Memory B cell (primary cell): ENCODE measurements at regions not wholly inside any gene's neighbourhood (a gene's known extent, or its start where the extent isn't known, plus 50 kb on each side); places are given as distances from the start of the nearest gene placed in this dataset.

ENCODE experiments used
- ATAC-seq: fragments of 150-1000 bp; cut with Tn5 transposase; 2 replicates; pipeline ENCODE4 v1.10.0; 2021; ENCODE audit warnings: low read depth, mild to moderate bottlenecking, moderate library complexity
- DNase-seq, 2 donors: peaks; one replicate each; pipeline ENCODE4 v3.0.0; 2022; ENCODE audit warnings: low spot score in 2 of 2
- H3K27ac Mint-ChIP-seq: one replicate; pipeline ENCODE4 v1.8.0; 2022; ENCODE audit warnings: mild to moderate bottlenecking, moderate library complexity, mixed read lengths
- H3K27me3 Mint-ChIP-seq: one replicate; pipeline ENCODE4 v1.8.0; 2022; ENCODE audit warnings: mixed read lengths
- H3K36me3 Mint-ChIP-seq: one replicate; pipeline ENCODE4 v1.8.0; 2022; ENCODE audit warnings: mild to moderate bottlenecking, mixed read lengths
- H3K4me1 Mint-ChIP-seq: one replicate; pipeline ENCODE4 v1.8.0; 2022; ENCODE audit warnings: mixed read lengths
- H3K4me3 Mint-ChIP-seq: one replicate; pipeline ENCODE4 v1.8.0; 2022; ENCODE audit warnings: mild to moderate bottlenecking, moderate library complexity, mixed read lengths
- H3K9me3 Mint-ChIP-seq: one replicate; pipeline ENCODE4 v1.8.0; 2022; ENCODE audit warnings: mixed read lengths

DNA sequence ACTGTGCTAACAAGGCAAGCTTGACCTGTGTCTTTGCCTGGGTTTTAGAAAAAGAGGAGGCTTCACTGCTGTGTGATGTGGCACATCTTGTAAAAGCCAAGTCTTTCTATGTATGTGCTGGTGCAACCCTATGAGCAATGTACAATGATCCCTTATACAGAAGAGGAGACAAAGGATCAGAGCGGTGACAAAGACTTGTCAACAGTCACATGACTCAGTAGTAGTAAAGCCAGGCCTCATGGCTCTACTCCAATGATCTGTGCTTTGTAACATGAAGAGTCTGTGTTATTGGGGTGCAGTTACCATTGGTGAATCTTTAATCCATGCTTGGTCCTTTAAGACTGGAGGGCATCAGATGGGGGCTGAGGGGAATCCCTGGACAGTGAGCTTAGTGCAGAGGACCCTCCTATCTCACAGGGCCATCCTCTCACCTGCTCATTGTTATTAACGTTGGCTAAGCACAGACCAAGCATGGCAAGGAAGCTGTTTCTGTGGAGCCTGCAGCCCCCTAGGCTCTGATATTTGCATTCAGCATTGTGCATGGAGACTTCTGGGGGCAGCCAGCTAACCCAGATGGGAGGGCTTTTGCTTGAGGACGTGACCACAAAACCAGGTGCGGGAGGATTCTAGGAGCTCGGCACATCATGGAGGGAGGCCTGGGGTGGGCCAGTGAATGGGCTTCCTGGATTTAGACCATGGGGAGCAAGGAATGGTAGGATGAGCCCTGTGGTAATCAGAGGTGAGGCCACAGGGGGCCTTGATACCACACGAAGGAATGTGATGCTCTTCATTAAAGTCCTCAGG lies 308.8 kb upstream of the ZNF32 start:
- H3K9me3 Mint-ChIP-seq: peaks cover 3% of the 10 kb centered on the region
- peaks cover 2% of the 10 kb centered on the region for H3K36me3 Mint-ChIP-seq
- DNase-seq (no peak), ATAC-seq (no peak)
- no peak overlapping the region for H3K27ac Mint-ChIP-seq
- no peaks in the 10 kb centered on the region for H3K27me3 Mint-ChIP-seq
- no peaks in the 10 kb centered on the region for H3K4me1 Mint-ChIP-seq
- no peak overlapping the region for H3K4me3 Mint-ChIP-seq

GRCh38 chr10:43955978-43956377 lies 307.3 kb upstream of the ZNF32 start:
- no peak overlapping the region for H3K27ac Mint-ChIP-seq
- no peak for DNase-seq
- H3K27me3 Mint-ChIP-seq: no peaks in the 10 kb centered on the region
- ATAC-seq: no peak
- H3K4me1 Mint-ChIP-seq: no peaks in the 10 kb centered on the region
- peaks cover 2% of the 10 kb centered on the region for H3K36me3 Mint-ChIP-seq
- H3K9me3 Mint-ChIP-seq: peaks cover 5% of the 10 kb centered on the region
- H3K4me3 Mint-ChIP-seq: no peak overlapping the region

- DNase-seq (no peak), ATAC-seq (no peak)
- Mint-ChIP-seq H3K9me3 (peaks cover 11% of the 10 kb centered on the region), H3K36me3 (peaks cover 2% of the 10 kb centered on the region), H3K4me3 (no peak overlapping the region), H3K4me1 (no peaks in the 10 kb centered on the region), H3K27me3 (no peaks in the 10 kb centered on the region), H3K27ac (no peak overlapping the region)
These were observed 306.4 kb upstream of the ZNF32 start for GRCh38 chr10:43955002-43955596.

GRCh38 chr10:43953672-43954071 lies 305.0 kb upstream of the ZNF32 start:
- no peaks in the 10 kb centered on the region for H3K4me1 Mint-ChIP-seq
- peaks cover 2% of the 10 kb centered on the region for H3K36me3 Mint-ChIP-seq
- H3K27me3 Mint-ChIP-seq: no peaks in the 10 kb centered on the region
- H3K9me3 Mint-ChIP-seq: peaks cover 12% of the 10 kb centered on the region
- DNase-seq (no peak), ATAC-seq (no peak)
- H3K27ac Mint-ChIP-seq: no peak overlapping the region
- no peak overlapping the region for H3K4me3 Mint-ChIP-seq

DNA sequence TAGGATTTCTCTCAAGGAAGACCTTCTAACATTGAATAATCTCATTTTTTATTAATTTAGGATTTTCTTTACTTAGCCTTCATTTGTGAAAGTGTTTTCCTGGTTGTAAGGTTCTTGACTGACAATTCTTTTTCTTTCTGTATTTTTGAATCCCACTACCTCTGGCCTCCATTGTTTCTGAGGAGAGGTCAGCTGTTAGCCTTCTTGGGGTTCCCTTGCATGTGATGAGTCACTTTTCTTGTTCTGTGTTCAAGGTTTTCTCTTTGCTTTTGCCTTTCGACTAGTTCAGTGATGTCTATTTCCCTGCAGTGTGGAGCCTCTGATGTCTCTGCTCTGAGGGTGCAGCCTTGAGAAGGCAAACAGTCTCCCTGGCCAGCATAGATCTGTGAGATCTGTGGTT lies 304.1 kb upstream of the ZNF32 start:
- H3K36me3 Mint-ChIP-seq: peaks cover 2% of the 10 kb centered on the region
- no peaks in the 10 kb centered on the region for H3K27me3 Mint-ChIP-seq
- no peak for DNase-seq
- no peak overlapping the region for H3K27ac Mint-ChIP-seq
- H3K4me3 Mint-ChIP-seq: no peak overlapping the region
- no peaks in the 10 kb centered on the region for H3K4me1 Mint-ChIP-seq
- peaks cover 15% of the 10 kb centered on the region for H3K9me3 Mint-ChIP-seq
- no peak for ATAC-seq

- no peak for DNase-seq
- ATAC-seq: no peak
- Mint-ChIP-seq H3K27me3 (no peaks in the 10 kb centered on the region), H3K4me1 (no peaks in the 10 kb centered on the region), H3K36me3 (no peaks in the 10 kb centered on the region), H3K27ac (no peak overlapping the region), H3K4me3 (no peak overlapping the region), H3K9me3 (peaks cover 18% of the 10 kb centered on the region)
These were observed 300.7 kb upstream of the ZNF32 start for GRCh38 chr10:43949351-43949750.

GRCh38 chr10:43946445-43946844 lies 297.8 kb upstream of the ZNF32 start:
- Mint-ChIP-seq H3K27me3 (peaks cover 8% of the 10 kb centered on the region), H3K4me3 (no peak overlapping the region), H3K4me1 (no peaks in the 10 kb centered on the region), H3K36me3 (no peaks in the 10 kb centered on the region), H3K27ac (no peak overlapping the region), H3K9me3 (peaks cover 13% of the 10 kb centered on the region)
- no peak for ATAC-seq
- DNase-seq: no peak

- DNase-seq (no peak), ATAC-seq (no peak)
- Mint-ChIP-seq H3K27ac (no peak overlapping the region), H3K36me3 (no peaks in the 10 kb centered on the region), H3K4me3 (no peak overlapping the region), H3K9me3 (peaks cover 13% of the 10 kb centered on the region), H3K27me3 (peaks cover 8% of the 10 kb centered on the region), H3K4me1 (no peaks in the 10 kb centered on the region)
These were observed 297.2 kb upstream of the ZNF32 start for GRCh38 chr10:43945908-43946307.

DNA sequence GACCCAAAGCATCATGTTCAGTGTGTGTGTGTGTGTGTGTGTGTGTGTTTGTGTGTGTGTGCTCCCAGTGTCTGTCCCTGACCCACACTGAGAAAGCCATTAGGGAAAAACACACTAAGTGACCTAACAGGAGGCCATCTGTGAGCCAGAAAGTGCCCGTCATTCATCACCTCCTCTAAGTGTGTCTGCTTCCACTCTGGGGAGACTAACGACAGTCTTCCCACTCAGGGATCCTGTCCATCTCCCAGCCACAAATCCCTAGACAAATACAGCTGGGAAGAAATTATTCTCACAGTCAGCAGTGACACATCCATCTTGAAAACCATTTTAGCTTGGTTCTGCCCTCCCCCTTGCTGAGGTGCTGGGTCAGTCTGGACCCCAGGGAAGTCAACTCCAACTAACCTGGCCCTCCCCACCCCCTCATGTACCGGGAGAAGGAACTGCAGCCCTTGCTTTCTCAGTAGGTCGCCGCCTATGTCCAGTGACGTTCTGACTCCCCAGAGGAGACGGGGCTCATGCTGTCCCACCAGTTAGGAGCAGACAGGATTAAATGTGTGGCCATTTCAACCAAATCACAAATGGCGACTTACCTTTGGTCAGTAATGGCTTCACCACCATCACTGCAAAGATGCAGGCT lies 296.5 kb upstream of the ZNF32 start:
- ATAC-seq (no peak), DNase-seq (no peak)
- Mint-ChIP-seq H3K36me3 (no peaks in the 10 kb centered on the region), H3K9me3 (peaks cover 8% of the 10 kb centered on the region), H3K4me3 (no peak overlapping the region), H3K4me1 (no peaks in the 10 kb centered on the region), H3K27ac (no peak overlapping the region), H3K27me3 (peaks cover 8% of the 10 kb centered on the region)

DNA sequence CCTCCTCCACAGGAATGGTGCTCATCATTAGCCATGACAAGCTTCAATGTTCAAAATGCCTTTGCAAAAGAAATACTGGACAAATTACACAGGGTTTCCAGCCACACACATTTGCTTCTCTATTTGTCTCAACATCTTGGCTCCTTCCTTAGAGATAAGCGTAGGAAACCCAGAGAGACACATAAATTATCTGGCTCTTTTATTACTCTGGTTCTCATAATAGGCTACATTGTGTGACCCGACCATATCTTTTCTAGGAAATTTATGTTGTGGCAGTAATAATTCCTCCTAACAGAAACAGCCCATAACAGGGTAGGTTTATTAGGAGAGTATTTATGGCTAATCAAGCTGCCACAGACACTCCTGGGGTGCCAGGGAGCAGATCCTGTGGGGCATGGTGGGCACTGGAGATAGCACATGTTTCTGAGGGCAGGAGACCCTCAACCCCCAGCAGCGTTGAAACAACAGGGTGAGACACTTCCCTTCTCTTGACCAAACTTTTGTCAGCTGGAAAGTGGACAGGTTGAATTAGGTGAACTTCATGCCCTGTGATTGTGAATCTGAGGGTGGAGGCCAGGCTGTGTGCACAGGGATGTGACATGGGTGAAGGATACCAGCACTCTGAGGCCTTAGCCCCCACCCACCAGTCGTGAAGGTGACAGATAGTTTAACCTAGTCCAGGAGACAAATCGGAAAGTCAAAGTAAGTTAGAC lies 295.9 kb upstream of the ZNF32 start:
- H3K9me3 Mint-ChIP-seq: peaks cover 8% of the 10 kb centered on the region

DNA sequence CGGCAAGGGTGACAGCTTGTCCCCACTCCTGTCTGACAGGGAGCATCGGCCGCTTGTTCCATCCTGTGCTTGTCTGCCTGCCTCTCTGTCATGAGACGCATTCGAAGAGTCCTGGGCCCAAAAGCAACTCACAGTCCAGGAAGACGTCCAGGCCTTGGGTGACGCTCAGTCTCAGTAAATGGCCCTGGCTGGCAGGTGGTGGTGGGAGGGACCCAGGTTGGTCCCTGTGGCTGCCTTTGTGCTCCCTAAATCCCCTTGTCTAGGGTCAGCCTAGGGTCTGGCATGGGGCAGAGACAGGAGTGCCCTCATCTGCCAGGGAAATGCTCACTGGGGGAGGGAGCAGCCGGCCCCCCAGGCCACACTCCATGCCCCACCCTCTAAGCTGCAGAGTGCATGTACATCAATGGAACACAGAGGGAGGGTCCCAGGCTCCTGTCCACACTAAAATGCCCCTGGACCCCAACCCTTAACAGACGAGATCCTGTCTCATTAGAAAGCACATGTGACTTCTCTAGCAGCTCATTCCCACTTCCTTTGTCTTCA lies 295.2 kb upstream of the ZNF32 start:
- Mint-ChIP-seq H3K4me1 (peaks cover 5% of the 10 kb centered on the region), H3K27ac (no peak overlapping the region), H3K4me3 (no peak overlapping the region), H3K27me3 (peaks cover 12% of the 10 kb centered on the region), H3K36me3 (no peaks in the 10 kb centered on the region), H3K9me3 (peaks cover 6% of the 10 kb centered on the region)
- DNase-seq (no peak), ATAC-seq (no peak)

More for the DNA sequence above, 295.9 kb upstream of the ZNF32 start:
- no peak for DNase-seq
- ATAC-seq: no peak
- Mint-ChIP-seq H3K27ac (no peak overlapping the region), H3K36me3 (no peaks in the 10 kb centered on the region), H3K4me3 (no peak overlapping the region), H3K27me3 (peaks cover 12% of the 10 kb centered on the region), H3K4me1 (peaks cover 5% of the 10 kb centered on the region)

GRCh38 chr10:43943119-43943817 lies 294.6 kb upstream of the ZNF32 start:
- H3K36me3 Mint-ChIP-seq: no peaks in the 10 kb centered on the region
- H3K4me3 Mint-ChIP-seq: no peak overlapping the region
- H3K9me3 Mint-ChIP-seq: peaks cover 6% of the 10 kb centered on the region
- peaks cover 5% of the 10 kb centered on the region for H3K4me1 Mint-ChIP-seq
- ATAC-seq (no peak), DNase-seq (no peak)
- peaks cover 12% of the 10 kb centered on the region for H3K27me3 Mint-ChIP-seq
- no peak overlapping the region for H3K27ac Mint-ChIP-seq

- no peak for ATAC-seq
- no peaks in the 10 kb centered on the region for H3K36me3 Mint-ChIP-seq
- peaks cover 12% of the 10 kb centered on the region for H3K27me3 Mint-ChIP-seq
- no peak overlapping the region for H3K27ac Mint-ChIP-seq
- no peak overlapping the region for H3K4me3 Mint-ChIP-seq
- DNase-seq: no peak
- H3K4me1 Mint-ChIP-seq: peaks cover 5% of the 10 kb centered on the region
- H3K9me3 Mint-ChIP-seq: peaks cover 9% of the 10 kb centered on the region
These were observed 293.6 kb upstream of the ZNF32 start for GRCh38 chr10:43942096-43942850.
